ENCODE measurements at regions not wholly inside any gene's neighbourhood (a gene's known extent, or its start where the extent isn't known, plus 50 kb on each side); places are given as distances from the start of the nearest gene placed in this dataset.

DNA sequence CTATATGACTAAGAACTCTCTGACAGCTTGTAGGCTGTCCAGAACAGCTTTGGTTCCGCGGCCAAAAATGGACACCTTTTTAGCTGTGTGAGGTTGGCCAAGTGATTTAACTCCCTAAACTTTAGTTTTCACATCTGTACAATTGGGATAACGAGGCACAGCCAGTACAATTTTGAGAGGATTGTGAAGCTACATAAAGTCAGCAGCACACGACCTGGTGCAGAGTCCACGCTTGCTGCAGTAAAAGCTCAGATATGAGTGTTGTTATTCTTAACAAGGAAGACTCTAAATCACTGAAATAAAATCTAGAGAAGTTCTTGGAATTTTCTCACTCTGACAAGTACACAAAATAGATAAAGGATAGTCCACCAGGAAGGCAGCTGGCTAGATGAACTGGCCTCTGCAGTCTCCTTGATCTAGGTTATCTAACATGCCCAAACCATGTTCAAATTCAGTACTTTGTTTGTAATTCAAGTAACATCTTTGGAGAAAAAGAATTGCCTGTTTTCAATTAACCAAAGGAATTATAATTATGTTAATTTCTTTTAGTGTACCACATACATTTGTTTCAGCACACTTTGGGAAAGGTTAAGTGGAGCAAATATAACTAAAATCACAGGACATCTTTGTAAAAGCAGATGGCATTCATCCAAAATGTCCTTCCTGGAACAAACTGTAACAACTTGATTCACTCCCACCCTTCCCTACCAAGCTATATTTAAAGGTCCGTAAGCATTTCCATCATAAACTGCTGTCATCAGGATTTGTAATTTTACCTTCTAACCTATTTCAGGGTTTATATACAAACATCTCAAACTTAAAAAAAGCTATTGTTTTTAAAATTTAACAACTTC lies 201.7 kb upstream of the STK17B start:
- POLR2A ChIA-PET = no interaction called here
- RAD21 ChIA-PET (ENCODE audit: low non-redundant PET in 1 of 2, low total read pairs in 2 of 2, uncharacterized antibody in 2 of 2, unreplicated experiment in 2 of 2) = no interaction called here
- BruUV-seq (replicated peaks) = no TSS peak

More for the DNA sequence above, 201.7 kb upstream of the STK17B start:
- ATAC-seq (no peak), DNase-seq (ENCODE audit: low read depth, low spot score) (no peak)
- no peak overlapping the region for H3K4me2 ChIP-seq (ENCODE audit: low read length)
- no peak overlapping the region for H3K4me3 ChIP-seq (replicated peaks in 1 of 2; ENCODE audit: low read depth in 1 of 2, low read length in 2 of 2)
- CTCF ChIA-PET = no interaction called here
- no peak overlapping the region for H3K9ac ChIP-seq (ENCODE audit: low read length)
- no peaks in the 10 kb centered on the region for H3K4me1 ChIP-seq (ENCODE audit: control insufficient read depth in 1 of 2, insufficient read depth in 2 of 2, low read length in 2 of 2)
- H3K9me3 ChIP-seq (ENCODE audit: control insufficient read depth in 1 of 2, insufficient read depth in 1 of 2, low read depth in 1 of 2, low read length in 2 of 2) = no peaks in the 10 kb centered on the region
- H3K27ac ChIP-seq (ENCODE audit: low read depth, low read length) = no peak overlapping the region
- H2AFZ ChIP-seq (ENCODE audit: low read depth, low read length, poor library complexity, severe bottlenecking) = no peak overlapping the region
- H3K27me3 ChIP-seq (ENCODE audit: insufficient read depth, low read length) = no peaks in the 10 kb centered on the region
- H3K36me3 ChIP-seq (ENCODE audit: control insufficient read depth in 1 of 2, insufficient read depth in 2 of 2, low read length in 2 of 2) = no peaks in the 10 kb centered on the region
- H3K79me2 ChIP-seq (ENCODE audit: insufficient read depth, low read length) = no peaks in the 10 kb centered on the region
- H4K20me1 ChIP-seq (ENCODE audit: insufficient read depth) = no peaks in the 10 kb centered on the region
- intact Hi-C loops (cut with micrococcal nuclease) = no loop called here
- TF ChIP-seq JUND (IDR thresholded peaks at IDR 0.05) = no peak
- no peak for TF ChIP-seq SRF (IDR thresholded peaks at IDR 0.05; ENCODE audit: low read depth)
- no peak for TF ChIP-seq ZNF274 (IDR thresholded peaks at IDR 0.05; ENCODE audit: low read depth, low read length)
- TF ChIP-seq YY1 (IDR thresholded peaks at IDR 0.05; ENCODE audit: extremely low read depth, insufficient replicate concordance, low read depth, low read length) = no peak
- no peak for TF ChIP-seq CEBPB (IDR thresholded peaks at IDR 0.05; ENCODE audit: low read depth)
- no peak for TF ChIP-seq ELF1 (IDR thresholded peaks at IDR 0.05; ENCODE audit: borderline replicate concordance, low read depth)
- no peak for TF ChIP-seq POLR2A (IDR thresholded peaks at IDR 0.05; ENCODE audit: borderline replicate concordance, extremely low read depth, insufficient read depth, insufficient read length)
- TF ChIP-seq, protein P1, sequence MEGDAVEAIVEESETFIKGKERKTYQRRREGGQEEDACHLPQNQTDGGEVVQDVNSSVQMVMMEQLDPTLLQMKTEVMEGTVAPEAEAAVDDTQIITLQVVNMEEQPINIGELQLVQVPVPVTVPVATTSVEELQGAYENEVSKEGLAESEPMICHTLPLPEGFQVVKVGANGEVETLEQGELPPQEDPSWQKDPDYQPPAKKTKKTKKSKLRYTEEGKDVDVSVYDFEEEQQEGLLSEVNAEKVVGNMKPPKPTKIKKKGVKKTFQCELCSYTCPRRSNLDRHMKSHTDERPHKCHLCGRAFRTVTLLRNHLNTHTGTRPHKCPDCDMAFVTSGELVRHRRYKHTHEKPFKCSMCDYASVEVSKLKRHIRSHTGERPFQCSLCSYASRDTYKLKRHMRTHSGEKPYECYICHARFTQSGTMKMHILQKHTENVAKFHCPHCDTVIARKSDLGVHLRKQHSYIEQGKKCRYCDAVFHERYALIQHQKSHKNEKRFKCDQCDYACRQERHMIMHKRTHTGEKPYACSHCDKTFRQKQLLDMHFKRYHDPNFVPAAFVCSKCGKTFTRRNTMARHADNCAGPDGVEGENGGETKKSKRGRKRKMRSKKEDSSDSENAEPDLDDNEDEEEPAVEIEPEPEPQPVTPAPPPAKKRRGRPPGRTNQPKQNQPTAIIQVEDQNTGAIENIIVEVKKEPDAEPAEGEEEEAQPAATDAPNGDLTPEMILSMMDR (IDR thresholded peaks at IDR 0.05 in 2 of 3, conservative IDR thresholded peaks at IDR 0.05 in 1 of 3; ENCODE audit: borderline replicate concordance in 1 of 3, insufficient read depth in 1 of 3, low read depth in 2 of 3, low read length in 2 of 3) = no peak
- TF ChIP-seq EZH2phosphoT487 (IDR thresholded peaks at IDR 0.05; ENCODE audit: borderline replicate concordance) = no peak
- no peak for TF ChIP-seq ZFX (IDR thresholded peaks at IDR 0.05)
- no peak for TF ChIP-seq FOSL1 (IDR thresholded peaks at IDR 0.05; ENCODE audit: low read depth)
- TF ChIP-seq, protein P2, sequence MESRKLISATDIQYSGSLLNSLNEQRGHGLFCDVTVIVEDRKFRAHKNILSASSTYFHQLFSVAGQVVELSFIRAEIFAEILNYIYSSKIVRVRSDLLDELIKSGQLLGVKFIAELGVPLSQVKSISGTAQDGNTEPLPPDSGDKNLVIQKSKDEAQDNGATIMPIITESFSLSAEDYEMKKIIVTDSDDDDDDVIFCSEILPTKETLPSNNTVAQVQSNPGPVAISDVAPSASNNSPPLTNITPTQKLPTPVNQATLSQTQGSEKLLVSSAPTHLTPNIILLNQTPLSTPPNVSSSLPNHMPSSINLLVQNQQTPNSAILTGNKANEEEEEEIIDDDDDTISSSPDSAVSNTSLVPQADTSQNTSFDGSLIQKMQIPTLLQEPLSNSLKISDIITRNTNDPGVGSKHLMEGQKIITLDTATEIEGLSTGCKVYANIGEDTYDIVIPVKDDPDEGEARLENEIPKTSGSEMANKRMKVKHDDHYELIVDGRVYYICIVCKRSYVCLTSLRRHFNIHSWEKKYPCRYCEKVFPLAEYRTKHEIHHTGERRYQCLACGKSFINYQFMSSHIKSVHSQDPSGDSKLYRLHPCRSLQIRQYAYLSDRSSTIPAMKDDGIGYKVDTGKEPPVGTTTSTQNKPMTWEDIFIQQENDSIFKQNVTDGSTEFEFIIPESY (IDR thresholded peaks at IDR 0.05; ENCODE audit: extremely low read depth, insufficient replicate concordance, low read length) = no peak
- TF ChIP-seq, protein P3, sequence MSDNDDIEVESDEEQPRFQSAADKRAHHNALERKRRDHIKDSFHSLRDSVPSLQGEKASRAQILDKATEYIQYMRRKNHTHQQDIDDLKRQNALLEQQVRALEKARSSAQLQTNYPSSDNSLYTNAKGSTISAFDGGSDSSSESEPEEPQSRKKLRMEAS (IDR thresholded peaks at IDR 0.05) = no peak
- no peak for TF ChIP-seq SP1 (IDR thresholded peaks at IDR 0.05; ENCODE audit: low read depth)
- TF ChIP-seq, protein P4, sequence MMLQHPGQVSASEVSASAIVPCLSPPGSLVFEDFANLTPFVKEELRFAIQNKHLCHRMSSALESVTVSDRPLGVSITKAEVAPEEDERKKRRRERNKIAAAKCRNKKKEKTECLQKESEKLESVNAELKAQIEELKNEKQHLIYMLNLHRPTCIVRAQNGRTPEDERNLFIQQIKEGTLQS (IDR thresholded peaks at IDR 0.05) = no peak
- TF ChIP-seq POLR2AphosphoS5 (IDR thresholded peaks at IDR 0.05; ENCODE audit: low read depth, low read length) = no peak
- no peak for TF ChIP-seq EZH2 (IDR thresholded peaks at IDR 0.05)
- no peak for TF ChIP-seq SIN3A (IDR thresholded peaks at IDR 0.05; ENCODE audit: low read depth)
- no peaks in the 10 kb centered on the region for H3K9me2 ChIP-seq (ENCODE audit: insufficient read depth)

Data from HCT116 (cell line).